Right lung (tissue), 2 donors: ENCODE measurements at regions not wholly inside any gene's neighbourhood (a gene's known extent, or its start where the extent isn't known, plus 50 kb on each side); places are given as distances from the start of the nearest gene placed in this dataset.
"Not testable (repeated sequence)": the region's sequence is repeated elsewhere in the genome, so short reads cannot be mapped to it uniquely, and the experiment has no call there.

ENCODE experiments used
- DNase-seq, 2 donors: peaks; one replicate each; pipeline ENCODE4 v3.0.0-alpha.2; 2013

DNA sequence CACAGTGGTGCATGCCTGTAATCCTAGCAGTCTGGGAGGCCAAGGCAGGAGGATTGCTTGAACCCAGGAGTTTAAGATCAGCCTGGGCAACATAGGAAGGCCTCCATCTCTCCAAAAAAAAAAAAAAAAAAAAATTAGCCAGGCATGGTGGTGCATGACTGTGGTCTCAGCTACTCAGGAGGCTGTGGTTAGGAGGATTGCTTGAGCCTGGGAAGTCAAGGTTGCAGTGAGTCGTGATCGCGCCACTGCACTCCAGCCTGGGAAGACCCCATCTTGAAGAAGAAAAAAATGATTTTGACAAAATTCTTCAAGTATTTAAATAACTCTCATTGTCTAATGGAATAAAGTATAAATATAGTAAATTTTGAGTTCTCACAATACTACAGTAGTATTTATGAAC, 219.2 kb upstream of the SSTR1 start:
- no peak for DNase-seq

DNA sequence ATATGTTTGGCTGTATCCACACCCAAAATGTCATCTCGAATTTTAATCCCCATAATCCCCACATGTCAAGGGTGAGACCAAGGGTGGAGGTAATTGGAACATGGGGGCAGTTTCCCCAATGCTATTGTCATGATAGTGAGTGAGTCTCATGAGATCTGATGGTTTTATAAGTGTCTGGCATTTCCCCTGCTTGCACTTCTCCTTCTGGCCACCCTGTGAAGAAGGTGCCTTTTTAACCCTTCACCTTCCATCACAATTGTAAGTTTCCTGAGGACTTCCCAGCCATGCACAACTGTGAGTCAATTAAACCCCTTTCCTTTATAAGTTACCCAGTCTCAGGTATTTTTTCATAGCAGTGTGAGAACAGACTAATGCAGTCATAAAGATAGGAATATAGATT, 216.7 kb upstream of the SSTR1 start:
- DNase-seq = no peak

DNA sequence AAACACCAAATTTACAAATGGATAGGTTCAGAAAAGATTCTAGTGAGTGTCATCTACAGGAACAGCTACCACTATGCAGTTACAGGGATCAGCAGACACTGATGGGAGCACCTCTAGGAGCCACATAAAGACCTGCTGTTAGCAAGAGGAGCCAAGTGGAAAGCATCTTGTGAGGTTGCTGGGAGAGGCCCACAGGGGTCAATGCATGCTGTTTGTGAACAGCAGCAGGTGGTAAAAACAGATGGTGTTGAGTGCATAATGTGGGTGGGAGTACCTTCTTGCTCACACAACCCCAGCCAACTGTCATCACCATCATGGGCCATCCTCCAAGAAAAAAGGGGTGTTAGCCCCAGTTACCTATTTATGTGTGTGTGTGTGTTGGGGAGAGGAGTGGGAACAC, 215.2 kb upstream of the SSTR1 start:
- no peak for DNase-seq

DNA sequence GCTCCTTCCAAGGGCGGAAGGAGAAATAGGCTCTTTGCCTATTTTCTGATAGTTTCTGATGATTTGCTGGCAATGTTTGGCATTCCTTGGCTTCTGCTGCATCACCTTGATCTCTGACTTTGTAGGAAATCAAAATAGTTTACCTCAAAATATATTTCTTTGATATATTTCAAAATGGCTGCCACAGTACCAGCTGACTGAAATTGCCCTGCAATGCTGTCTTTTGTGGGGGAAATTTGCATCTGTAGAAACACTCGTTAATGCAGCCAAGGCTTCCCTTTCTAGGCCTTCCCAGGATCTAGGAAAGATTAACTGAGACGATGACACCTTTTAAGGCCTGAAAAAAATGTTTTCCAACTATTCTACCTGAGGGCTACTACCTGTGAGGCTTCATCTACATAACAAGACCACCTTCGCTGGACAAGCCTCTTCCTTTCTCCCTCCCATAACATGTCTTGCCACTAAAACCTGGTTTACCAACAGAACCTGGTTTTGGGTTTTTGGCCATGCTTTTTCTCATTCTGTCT, 212.8 kb upstream of the SSTR1 start:
- no peak for DNase-seq

DNA sequence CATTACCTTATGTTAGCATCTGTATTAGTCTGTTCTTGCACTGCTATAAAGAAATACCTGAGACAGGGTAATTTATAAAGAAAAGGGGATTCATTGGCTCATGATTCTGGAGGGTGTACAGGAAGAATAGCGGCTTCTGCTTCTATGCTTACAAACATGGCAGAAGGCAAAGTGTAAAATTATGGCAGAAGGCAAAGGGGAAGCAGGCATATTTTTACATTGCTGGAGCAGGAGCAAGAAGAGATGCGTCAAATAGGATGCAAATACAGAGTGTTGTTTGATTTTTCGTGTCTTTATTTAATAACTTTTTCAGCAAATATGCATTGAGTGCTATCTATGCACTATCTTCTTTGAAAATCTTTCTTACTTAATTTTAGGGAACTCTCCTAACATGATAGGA, 210.7 kb upstream of the SSTR1 start:
- DNase-seq = no peak

DNA sequence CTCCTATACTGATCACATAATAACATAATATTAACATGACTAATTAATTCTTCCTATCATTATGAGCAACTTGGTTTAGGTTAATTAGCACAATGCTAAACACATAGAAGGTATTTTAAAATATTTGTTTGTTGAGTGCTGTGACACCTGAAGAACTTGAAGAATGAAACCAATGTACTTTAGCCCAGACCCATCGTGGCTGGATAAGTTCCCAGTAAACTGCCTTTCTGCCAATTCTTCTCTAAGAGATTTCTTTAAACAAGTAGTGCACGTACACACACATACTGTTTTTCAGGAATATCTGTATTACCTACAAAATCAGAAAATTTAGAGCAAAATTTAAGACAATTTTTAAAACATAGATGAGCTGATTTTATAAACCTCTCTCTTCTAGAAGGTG, 207.4 kb upstream of the SSTR1 start:
- no peak for DNase-seq

DNA sequence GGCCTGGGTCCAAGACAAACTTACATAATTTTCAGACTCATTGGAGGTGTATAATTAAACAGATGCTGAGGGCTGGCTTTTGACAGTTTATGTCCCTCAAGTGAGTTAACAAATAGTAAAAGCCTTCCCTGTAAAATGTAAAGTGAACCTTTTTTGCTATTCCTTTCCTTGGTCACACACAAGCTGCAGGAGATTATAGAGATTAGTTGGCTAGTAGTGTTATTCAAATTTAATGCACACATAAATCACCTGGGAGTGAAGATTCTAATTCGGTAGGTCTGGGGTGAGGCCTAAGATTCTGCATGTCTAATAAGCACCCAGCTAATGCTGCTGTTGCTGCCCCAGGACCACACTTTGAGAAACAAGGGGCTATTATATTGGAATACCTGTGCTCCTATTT, 206.2 kb upstream of the SSTR1 start:
- no peak for DNase-seq

DNA sequence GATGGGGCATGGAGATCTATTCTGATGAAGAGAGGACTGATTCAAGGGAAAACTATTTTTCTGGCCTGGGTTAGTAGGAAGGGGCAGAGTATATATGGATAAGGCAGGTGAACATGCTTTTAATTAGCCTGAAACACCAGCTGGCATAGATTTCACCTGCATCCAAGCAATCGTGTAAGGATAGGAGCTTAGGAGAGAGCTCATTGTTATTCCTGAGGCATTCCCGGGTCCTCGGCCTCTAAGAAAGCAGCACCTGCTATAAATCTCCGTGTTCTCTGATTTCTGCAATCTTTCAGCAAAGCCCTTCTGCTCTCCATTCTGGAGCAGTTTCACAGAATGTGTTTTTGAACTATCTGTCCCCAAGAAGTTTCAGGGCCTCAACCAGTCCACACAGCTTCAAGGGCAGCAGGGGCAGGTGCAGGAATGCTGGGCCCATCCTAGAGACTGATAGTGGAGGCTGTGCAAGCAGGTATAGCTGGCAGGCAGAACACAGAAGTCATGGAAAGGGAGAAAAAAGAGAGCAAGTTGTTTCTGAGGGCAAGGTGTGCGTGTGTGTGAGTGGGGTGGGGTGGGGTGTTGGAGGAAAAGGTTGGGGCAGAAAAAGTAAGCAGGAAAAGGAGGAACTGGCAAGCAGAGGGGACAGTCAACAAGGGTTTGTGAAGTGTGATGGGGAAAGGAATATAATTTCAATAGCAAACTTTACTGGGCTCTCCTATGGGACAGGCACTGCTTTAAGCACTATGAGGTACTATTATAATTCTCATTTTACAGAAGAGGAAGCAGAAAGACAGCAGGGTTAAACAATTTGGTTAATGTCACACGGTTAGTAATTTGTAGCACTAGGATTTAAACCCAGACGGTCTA, 203.7 kb upstream of the SSTR1 start:
- no peak for DNase-seq

DNA sequence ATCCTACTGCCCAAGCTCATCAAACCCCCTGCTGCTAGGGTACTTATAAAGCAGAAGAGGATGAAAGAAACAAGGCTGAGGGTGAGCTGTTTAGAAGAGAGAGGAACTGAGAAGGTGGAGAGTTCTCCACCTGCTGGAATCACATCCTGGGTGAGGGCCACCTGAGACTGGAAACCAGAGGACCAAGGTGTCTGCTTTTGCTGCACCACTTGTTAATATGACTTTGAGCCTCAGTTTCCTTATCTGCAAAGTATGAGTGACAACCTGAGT, 203.2 kb upstream of the SSTR1 start:
- no peak for DNase-seq

DNA sequence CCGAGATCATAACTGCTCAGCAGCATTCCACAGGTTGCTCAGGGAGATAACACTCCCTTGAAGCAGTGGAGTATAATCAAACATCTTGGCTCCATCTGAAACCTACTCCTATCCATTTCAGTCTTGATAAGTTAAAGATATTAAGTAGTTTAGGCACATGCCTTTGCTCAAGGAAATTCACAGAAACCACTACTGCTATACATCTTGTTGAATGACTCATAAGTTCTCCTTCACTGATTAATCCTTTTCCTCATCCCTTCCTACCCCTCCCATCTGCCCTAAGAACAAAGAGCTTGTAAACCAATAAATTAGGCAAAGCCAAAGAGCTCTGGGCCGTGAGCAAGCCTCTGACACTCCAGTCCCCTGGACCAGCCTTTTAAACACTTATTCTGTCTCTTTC, 196.5 kb upstream of the SSTR1 start:
- DNase-seq = not testable (repeated sequence)

DNA sequence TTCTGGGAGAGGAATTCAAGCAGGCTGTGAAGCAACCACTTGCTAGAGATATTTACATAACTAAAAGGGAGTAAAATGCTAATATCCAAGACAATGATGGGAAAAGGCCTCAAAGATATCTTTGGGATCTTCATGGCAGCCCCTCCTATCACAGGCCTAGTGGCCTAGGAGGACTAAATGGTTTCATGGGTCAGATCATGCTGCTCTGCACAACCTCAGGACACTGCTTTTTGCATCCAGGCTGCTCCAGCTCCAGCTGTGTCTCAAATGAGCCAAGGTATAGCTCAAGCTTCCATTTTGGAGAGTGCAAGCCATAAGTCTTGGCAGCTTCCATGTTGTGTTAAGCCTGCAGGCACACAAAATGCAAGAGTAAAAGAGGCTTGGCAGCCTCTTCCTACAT, 195.6 kb upstream of the SSTR1 start:
- DNase-seq = no peak

DNA sequence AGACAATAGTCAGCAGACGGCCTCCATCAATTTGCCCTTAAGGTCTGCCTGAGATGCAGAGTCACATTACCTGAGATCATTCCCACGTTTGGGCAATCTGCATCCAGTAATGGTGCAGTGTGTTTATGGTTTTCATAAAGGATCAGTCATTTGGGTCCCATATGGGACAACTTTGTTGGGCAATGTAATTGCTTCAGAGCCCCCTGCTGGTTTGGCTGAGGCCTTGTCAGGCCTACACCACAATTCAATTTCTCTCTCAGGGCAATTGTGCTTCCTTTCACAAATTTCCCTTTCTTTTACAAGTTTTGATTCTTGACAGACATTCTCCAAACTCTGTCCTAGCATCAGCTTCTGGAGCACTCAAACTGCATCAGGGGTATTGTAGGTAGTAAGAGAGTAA, 191.2 kb upstream of the SSTR1 start:
- no peak for DNase-seq

DNA sequence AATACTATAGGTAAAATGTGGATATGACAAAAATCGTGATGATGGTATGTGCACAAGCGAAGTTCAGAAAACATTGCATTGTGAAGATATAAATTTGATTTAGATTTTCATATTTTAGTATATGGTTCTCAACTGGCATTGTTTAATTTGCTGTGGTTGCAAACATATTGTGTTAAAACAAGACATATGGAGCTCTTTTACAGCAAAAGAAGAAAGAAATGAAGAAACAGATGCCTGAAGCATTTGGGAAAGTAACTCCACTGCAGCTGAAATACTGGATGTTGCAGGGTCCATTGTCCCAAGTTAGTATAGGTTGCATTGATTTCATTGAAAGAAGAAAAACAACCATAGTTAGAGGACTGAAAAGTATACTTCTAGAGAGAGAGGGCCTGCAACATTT, 185.8 kb upstream of the SSTR1 start:
- no peak for DNase-seq

DNA sequence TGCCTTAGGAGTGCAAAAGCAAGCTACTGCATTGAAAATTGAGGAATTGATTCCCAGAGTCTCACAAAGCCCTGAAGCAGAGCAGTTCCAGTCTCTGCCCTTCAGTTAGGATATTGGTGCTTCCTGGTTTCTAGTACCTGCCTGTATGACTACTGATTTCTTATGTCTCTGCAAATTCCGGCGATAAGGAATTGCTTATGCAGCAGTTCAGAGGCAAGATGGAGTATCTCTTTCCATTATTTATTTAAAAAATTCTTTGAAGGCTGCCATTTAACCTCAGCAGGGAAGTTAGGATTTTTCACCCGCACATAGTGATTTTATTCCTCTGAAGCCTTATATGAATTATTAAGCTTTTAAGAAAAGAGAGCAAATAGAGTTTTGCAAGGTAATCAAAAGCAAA, 184.9 kb upstream of the SSTR1 start:
- DNase-seq = no peak

DNA sequence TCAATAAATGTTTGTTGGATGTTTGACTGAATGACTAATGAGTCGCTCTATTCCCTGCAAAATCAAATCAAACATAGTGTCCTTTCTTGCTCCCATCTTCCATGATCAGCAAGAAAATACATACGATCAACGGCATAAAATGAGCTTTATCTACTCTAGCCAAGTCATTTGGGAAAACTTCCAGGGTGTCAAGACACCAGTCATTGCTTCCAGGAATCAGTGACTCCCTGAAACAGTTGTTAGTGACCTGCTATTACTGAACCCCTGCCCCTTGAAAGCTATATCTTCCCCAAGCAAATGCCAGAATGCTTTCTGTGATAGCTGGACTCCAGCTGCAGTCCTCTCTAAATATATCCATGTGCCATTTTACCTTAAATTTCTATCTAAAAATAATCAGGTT, 169.5 kb upstream of the SSTR1 start:
- DNase-seq = peak in 1 of 2 donors; percentile 18

DNA sequence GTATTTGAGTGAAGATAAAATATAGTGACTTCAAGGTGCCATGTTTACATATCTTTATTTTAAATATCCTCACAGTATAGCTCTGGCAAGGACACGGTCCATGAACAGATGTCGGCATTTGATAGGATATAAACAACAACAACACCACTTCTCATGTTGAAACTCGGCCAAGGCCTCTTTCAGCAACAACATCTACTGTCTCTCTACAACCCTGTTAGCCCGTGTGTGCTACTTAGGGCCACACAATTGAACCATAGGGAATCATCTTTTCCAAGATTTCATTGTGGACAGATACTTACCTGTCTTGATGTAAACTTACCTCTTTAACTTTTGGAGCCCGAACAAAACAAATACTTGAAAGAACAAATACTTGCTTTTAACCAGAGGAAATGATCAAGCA, 168.7 kb upstream of the SSTR1 start:
- DNase-seq = peak in 1 of 2 donors; percentile 48

DNA sequence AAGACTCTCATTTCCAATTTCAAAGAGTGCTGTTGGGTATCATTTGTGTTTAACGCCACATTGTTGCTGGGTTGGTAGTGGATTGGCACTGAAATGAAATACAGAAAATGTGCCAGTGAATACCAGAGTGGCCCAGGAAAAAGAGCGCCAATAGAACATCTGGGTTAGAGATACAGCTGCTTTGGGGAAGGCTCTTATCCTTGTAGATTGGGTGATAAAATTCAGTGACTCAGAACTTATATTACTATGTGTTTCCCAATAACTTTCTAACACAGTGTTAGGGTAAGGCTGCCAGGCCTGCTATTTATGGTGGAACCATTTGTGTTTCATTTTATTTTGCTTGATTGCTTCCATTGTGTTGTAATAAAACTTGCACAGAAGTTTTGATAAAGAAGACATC, 168.2 kb upstream of the SSTR1 start:
- peak; percentile 65 to 80 for DNase-seq

DNA sequence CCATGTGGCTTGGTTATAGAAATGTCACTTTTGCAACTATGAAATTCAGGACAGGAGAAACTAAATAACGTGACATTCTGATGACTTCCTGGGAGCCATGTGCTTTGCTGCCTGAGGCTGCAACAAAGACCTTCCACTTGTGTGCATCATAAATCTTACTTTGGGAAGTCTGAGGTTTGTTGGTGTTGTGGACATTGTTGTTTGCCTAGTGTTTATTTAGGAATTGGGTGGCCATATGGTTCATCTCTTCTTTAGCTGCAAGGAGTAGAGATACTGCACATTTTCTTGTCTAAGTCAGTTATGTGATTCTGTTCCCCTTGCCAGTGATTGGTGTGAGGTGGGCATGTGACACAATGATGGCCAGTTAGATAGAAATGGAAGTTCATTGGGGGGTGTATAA, 167.3 kb upstream of the SSTR1 start:
- no peak for DNase-seq

DNA sequence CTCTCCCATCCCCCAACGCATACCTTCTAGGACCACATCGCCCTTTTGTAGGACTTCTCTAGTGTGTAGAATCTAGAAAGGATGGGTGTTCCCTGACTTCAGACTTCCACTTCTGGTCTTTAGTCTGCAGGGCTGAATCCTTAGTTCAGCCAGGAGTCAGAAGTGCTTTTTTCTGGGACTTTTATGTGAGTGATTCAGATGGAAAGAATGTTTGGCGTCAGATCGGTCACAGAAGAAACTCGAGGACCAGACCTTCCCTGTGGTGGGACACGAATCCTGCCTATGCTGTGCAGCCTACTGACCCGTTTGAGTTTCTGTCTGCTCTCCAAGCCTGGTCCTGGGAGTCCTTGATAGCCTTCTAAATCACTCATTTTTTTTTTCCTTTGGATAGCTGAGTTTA, 165.4 kb upstream of the SSTR1 start:
- peak; percentile 25 to 35 for DNase-seq

DNA sequence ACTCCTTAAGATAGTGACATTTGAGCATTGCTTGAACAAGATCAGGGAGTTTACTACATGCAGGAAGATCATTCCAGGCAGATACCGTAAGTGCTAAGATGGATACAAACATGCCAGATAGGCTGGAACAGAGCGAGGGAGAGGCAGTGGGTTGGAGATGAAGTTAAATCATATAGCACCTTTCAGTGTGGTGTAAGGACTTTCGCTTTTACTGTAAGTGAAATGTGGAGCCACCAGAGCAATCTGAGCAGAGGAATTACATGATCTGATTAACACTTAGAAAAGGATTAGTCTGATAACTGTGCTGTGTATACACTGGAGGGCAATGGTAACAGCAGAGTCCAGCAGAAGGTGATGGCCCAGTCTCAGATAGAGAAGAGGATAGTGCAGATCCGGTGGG, 163.0 kb upstream of the SSTR1 start:
- DNase-seq = no peak

DNA sequence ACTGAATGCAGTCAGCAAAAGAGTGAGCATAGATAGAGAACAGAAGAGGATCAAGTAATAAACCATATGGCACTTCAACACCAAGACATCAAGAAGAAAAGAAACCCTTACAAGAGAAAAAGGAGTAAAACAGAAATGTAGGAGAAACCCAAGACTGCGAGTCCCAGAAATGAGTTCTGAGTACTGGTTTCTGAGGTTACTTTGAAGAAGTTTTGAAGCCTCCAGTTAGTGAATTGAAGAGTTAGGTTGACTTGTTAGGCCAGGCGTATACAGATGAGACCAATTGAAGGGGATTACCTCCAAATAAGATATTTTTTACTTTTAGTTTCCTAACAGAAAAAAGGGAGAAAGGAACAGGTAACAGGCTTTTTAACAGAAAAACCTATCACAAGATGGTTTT, 162.2 kb upstream of the SSTR1 start:
- DNase-seq = no peak

DNA sequence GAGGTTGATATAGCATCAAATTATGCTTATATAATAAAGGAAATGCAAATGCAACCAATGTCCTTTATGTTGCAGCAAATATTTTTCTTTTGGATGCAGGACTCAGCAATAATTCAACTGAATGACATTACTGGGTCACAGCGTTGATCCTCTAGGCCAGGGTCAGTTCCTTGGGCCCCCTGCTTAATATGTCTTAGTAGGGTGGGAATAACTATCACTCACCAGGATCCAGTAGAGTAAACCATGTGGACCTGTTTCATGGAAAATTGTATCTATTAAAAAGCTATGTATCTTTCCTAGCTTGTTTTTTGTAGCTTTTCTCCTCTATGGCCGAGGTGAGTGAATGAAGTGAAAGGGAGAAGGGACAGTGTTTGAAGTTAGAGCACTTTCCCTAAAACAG, 161.5 kb upstream of the SSTR1 start:
- DNase-seq = no peak

DNA sequence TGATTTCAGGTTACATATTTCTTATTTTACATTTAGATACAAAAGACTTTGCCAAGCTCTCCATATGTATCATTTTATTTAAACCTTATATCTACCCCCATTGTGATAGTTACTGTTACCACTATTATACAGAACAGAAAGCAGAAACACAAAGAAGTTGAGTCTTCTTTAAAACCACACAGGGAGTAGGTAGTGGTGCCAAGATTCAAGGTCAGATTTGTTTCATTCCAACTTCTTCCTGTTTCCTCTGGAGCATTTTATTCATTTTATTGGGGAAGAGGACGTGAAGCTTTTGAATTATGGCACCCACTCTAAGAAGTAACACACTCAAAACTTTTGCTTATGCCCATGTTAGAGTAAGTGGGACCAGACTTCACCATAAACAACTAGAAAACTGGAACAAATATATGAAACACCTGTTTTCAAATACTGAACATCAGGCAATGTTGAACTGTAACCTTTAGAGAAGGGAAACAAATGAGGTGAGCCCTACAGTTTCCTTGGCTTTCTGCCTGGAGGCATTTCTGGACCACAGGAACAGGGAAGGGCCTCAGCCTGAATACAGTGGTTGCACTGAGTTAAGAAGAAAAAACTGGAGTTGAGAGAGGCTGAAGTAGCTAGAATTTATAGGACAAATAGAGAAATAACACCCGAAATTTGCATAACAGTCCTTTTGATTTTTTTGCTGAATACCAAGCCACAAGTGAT, 160.4 kb upstream of the SSTR1 start:
- DNase-seq = no peak

DNA sequence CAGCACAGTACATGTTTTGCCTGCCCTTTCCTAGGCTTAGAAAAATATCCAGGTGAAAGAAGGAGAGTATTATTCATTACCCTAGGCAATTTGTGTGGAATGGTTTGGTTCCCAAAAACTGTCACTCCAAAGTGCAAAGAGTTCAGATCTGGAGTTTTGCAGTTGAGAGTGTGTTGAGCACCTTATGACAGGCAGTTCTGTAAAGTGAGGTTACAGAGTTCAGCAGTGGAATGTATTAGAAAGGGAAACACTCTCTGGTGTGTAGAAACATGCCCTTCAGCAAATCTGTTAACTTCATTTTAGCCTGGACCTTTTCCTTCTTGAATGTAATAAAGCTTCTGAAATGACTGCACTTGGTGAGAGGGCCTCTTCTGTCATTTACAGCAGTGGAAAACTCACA, 154.0 kb upstream of the SSTR1 start:
- DNase-seq = no peak
